ENCODE measurements at regions not wholly inside any gene's neighbourhood (a gene's known extent, or its start where the extent isn't known, plus 50 kb on each side); places are given as distances from the start of the nearest gene placed in this dataset.
A peak's percentile ranks its signal among the peaks of the same experiment; 100 is the strongest.

DNA sequence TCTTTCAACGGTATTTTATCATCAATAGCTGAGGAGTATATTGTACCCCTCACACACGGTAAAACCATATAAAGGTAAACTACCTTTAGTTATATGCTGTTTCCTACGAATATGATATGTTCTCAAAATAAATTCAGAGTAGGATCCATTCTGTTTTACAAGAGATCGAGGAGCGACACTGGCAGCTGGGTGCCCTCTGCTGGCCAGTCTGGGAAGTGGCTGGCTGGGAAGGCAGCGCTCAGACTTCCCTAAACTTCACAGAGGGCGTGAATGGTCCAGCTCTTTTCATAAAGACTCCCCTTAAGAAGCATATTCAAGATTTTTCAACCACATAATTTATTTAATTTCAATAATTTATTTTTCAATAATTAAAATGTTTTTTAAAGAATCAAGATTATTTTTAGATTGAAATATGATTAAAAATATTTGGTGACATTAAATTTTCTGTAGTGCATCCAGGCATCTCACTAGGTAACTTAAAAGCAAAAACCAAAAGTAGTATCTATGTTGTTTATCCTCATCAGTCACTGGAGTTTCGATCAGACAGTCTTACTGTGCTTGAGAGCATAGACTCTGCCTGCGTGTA is 187.5 kb upstream of the PDE10A start:
- TF ChIP-seq CTCF (IDR thresholded peaks at IDR 0.05; ENCODE audit: insufficient read depth, low read depth, low read length), result peak; percentile 98
- no peak for TF ChIP-seq EZH2 (IDR thresholded peaks at IDR 0.05; ENCODE audit: insufficient read depth, low read length)
